Mesenchymal stem cell (in vitro differentiated cells and primary cell): ENCODE measurements at regions not wholly inside any gene's neighbourhood (a gene's known extent, or its start where the extent isn't known, plus 50 kb on each side); places are given as distances from the start of the nearest gene placed in this dataset.
A peak's percentile ranks its signal among the peaks of the same experiment; 100 is the strongest.

Experiments used
- DNase-seq: peaks from one replicate; pipeline ENCODE4 v3.0.0-alpha.2; 2013
- H2AFZ ChIP-seq: one replicate; pipeline ENCODE4 v1.6.1; 2013; ENCODE audit warnings: low read depth, mild to moderate bottlenecking, control low read depth, inconsistent platforms, low read length, moderate library complexity
- H2AK5ac ChIP-seq: 2 replicates; pipeline ENCODE4 v1.6.1; 2013; ENCODE audit warnings: low read length, moderate library complexity, mild to moderate bottlenecking, inconsistent platforms; ENCODE audit not compliant: severe bottlenecking
- H2BK120ac ChIP-seq: one replicate; pipeline ENCODE4 v1.6.1; 2013; ENCODE audit warnings: low read depth, mild to moderate bottlenecking, inconsistent platforms, low read length, moderate library complexity
- H2BK12ac ChIP-seq, 2 experiments: one replicate each; pipeline ENCODE4 v1.6.1; 2013; ENCODE audit warnings: inconsistent platforms in 2 of 2, low read length in 2 of 2, mild to moderate bottlenecking in 2 of 2, moderate library complexity in 2 of 2, control low read depth in 1 of 2
- H2BK15ac ChIP-seq: one replicate; pipeline ENCODE4 v1.6.1; 2013; ENCODE audit warnings: mild to moderate bottlenecking, low read depth, inconsistent platforms; ENCODE audit not compliant: poor library complexity, severe bottlenecking
- H2BK5ac ChIP-seq: 2 replicates; pipeline ENCODE4 v1.6.1; 2013; ENCODE audit warnings: low read depth, mild to moderate bottlenecking, low read length, control low read depth, inconsistent platforms; ENCODE audit not compliant: poor library complexity, severe bottlenecking
- H3K14ac ChIP-seq, 2 experiments: one replicate each; pipeline ENCODE4 v1.6.1; 2013; ENCODE audit warnings: inconsistent platforms in 2 of 2, low read length in 2 of 2, control low read depth in 1 of 2, mild to moderate bottlenecking in 1 of 2, moderate library complexity in 1 of 2
- H3K18ac ChIP-seq, 2 experiments: one replicate each; pipeline ENCODE4 v1.6.1; 2013; ENCODE audit warnings: inconsistent platforms in 2 of 2, low read length in 2 of 2, control low read depth in 1 of 2, low read depth in 1 of 2, mild to moderate bottlenecking in 1 of 2
- H3K23ac ChIP-seq, 2 experiments: one replicate each; pipeline ENCODE4 v1.6.1; 2013; ENCODE audit warnings: inconsistent platforms in 2 of 2, low read length in 2 of 2, mild to moderate bottlenecking in 2 of 2, moderate library complexity in 2 of 2, control low read depth in 1 of 2
- H3K27ac ChIP-seq: 2 replicates; pipeline ENCODE4 v1.5.1; 2013; ENCODE audit warnings: mild to moderate bottlenecking, moderate library complexity, low read length, control low read depth, inconsistent platforms; ENCODE audit not compliant: poor library complexity, severe bottlenecking
- H3K27me3 ChIP-seq, 2 experiments: 2 replicates each; pipeline versions ENCODE4 v1.6.1 to v1.7.0; 2013; ENCODE audit warnings: low read length in 2 of 2, mild to moderate bottlenecking in 2 of 2, moderate library complexity in 2 of 2, control low read depth in 1 of 2, inconsistent platforms in 1 of 2; ENCODE audit not compliant: control insufficient read depth in 1 of 2, insufficient read depth in 1 of 2
- H3K36me3 ChIP-seq, 2 experiments: 2 replicates each; pipeline versions ENCODE4 v1.6.1 to v1.7.0; 2013; ENCODE audit warnings: low read length in 2 of 2, control low read depth in 1 of 2, inconsistent platforms in 1 of 2, low read depth in 1 of 2, mild to moderate bottlenecking in 1 of 2; ENCODE audit not compliant: insufficient read depth in 2 of 2, control insufficient read depth in 1 of 2
- H3K4ac ChIP-seq, 2 experiments: one replicate each; pipeline ENCODE4 v1.6.1; 2013; ENCODE audit warnings: inconsistent platforms in 2 of 2, low read length in 2 of 2, mild to moderate bottlenecking in 2 of 2, moderate library complexity in 2 of 2, control low read depth in 1 of 2, low read depth in 1 of 2
- H3K4me1 ChIP-seq: 2 replicates; pipeline ENCODE4 v1.6.1; 2013; ENCODE audit warnings: low read depth, low read length, control low read depth; ENCODE audit not compliant: control insufficient read depth, insufficient read depth
- H3K4me2 ChIP-seq: 2 replicates; pipeline ENCODE4 v1.6.1; 2013; ENCODE audit warnings: low read length, mild to moderate bottlenecking, inconsistent platforms; ENCODE audit not compliant: poor library complexity, severe bottlenecking
- H3K4me3 ChIP-seq, 2 experiments: 2 replicates each; pipeline versions ENCODE4 v1.5.1 to v1.7.0; 2013; ENCODE audit warnings: low read length in 2 of 2, mild to moderate bottlenecking in 2 of 2, control low read depth in 1 of 2, low read depth in 1 of 2; ENCODE audit not compliant: insufficient read depth in 1 of 2
- H3K79me1 ChIP-seq: replicated peaks from 2 replicates; pipeline ENCODE4 v1.6.1; 2013; ENCODE audit warnings: mild to moderate bottlenecking, control low read depth, low read length, inconsistent platforms; ENCODE audit not compliant: poor library complexity, severe bottlenecking
- H3K9ac ChIP-seq: 2 replicates; pipeline ENCODE4 v1.7.0; 2013; ENCODE audit warnings: mild to moderate bottlenecking, low read length, moderate library complexity
- H3K9me3 ChIP-seq: 2 replicates; pipeline ENCODE4 v1.7.0; 2013; ENCODE audit warnings: mild to moderate bottlenecking, low read length; ENCODE audit not compliant: control insufficient read depth
- H4K8ac ChIP-seq: one replicate; pipeline ENCODE4 v1.6.1; 2013; ENCODE audit warnings: inconsistent platforms, mild to moderate bottlenecking, low read length, moderate library complexity
- H4K91ac ChIP-seq: one replicate; pipeline ENCODE4 v1.6.1; 2013; ENCODE audit warnings: mild to moderate bottlenecking, low read length, inconsistent platforms
- WGBS: methylation state at CpG from one replicate; pipeline ENCODE4 v1.1.7; 2013; ENCODE audit warnings: mixed read lengths; 5-methylcytosine and 5-hydroxymethylcytosine counted together

- H3K4me2 ChIP-seq = no peak overlapping the region
- H3K79me1 ChIP-seq = no peaks in the 10 kb centered on the region
- H4K8ac ChIP-seq = no peak overlapping the region
- H3K4ac ChIP-seq = no peak overlapping the region
- H2BK12ac ChIP-seq = no peak overlapping the region
- H3K27me3 ChIP-seq = no peaks in the 10 kb centered on the region
- no peak overlapping the region for H3K23ac ChIP-seq
- H3K4me3 ChIP-seq = no peak overlapping the region
- no peak overlapping the region for H4K91ac ChIP-seq
- no peak overlapping the region for H3K9ac ChIP-seq
- no CpG with 5 or more reads among the region's 1 CpG for WGBS
- no peaks in the 10 kb centered on the region for H3K36me3 ChIP-seq
- H3K27ac ChIP-seq = no peak overlapping the region
- H3K14ac ChIP-seq = no peak overlapping the region
- peaks cover 2% of the 10 kb centered on the region for H3K4me1 ChIP-seq
- no peaks in the 10 kb centered on the region for H3K9me3 ChIP-seq
- H2AFZ ChIP-seq = no peak overlapping the region
- H3K18ac ChIP-seq = no peak overlapping the region
- H2BK120ac ChIP-seq = no peak overlapping the region
- no peak overlapping the region for H2AK5ac ChIP-seq
- H2BK15ac ChIP-seq = no peak overlapping the region
- DNase-seq = no peak
- no peak overlapping the region for H2BK5ac ChIP-seq
Observed at GRCh38 chr16:72261127-72261526, 89.2 kb upstream of the PMFBP1 start.

GRCh38 chr16:72256398-72257066, 84.6 kb upstream of the PMFBP1 start:
- WGBS = 58% methylated on average over 2 of the region's 2 CpGs
- Histone ChIP-seq H3K4me1 (peaks cover 3% of the 10 kb centered on the region), H2BK5ac (no peak overlapping the region), H3K9me3 (no peaks in the 10 kb centered on the region), H2AK5ac (no peak overlapping the region), H3K23ac (no peak overlapping the region), H3K4me2 (no peak overlapping the region), H3K9ac (peak overlapping the region; percentile 71), H3K18ac (no peak overlapping the region), H3K27ac (peak overlapping the region; percentile 28), H3K27me3 (no peaks in the 10 kb centered on the region), H3K14ac (no peak overlapping the region), H2BK15ac (no peak overlapping the region), H4K8ac (no peak overlapping the region), H2BK12ac (no peak overlapping the region), H2BK120ac (no peak overlapping the region), H4K91ac (no peak overlapping the region), H3K36me3 (no peaks in the 10 kb centered on the region), H3K4me3 (peak overlapping the region in 1 of 2 experiments; percentile 60), H2AFZ (no peak overlapping the region), H3K4ac (no peak overlapping the region), H3K79me1 (no peaks in the 10 kb centered on the region)
- DNase-seq = peak; percentile 58

GRCh38 chr16:72255786-72256185, 83.8 kb upstream of the PMFBP1 start:
- H4K91ac ChIP-seq = no peak overlapping the region
- H2AK5ac ChIP-seq = no peak overlapping the region
- no peak overlapping the region for H2BK12ac ChIP-seq
- H2BK5ac ChIP-seq = no peak overlapping the region
- peaks cover 3% of the 10 kb centered on the region for H3K4me1 ChIP-seq
- no peak overlapping the region for H3K23ac ChIP-seq
- no peak overlapping the region for H3K27ac ChIP-seq
- no peaks in the 10 kb centered on the region for H3K27me3 ChIP-seq
- H3K18ac ChIP-seq = no peak overlapping the region
- peak overlapping the region; percentile 71 for H3K9ac ChIP-seq
- no peak overlapping the region for H4K8ac ChIP-seq
- H2AFZ ChIP-seq = no peak overlapping the region
- H3K9me3 ChIP-seq = no peaks in the 10 kb centered on the region
- no peaks in the 10 kb centered on the region for H3K79me1 ChIP-seq
- DNase-seq = no peak
- no peak overlapping the region for H3K4ac ChIP-seq
- H3K4me3 ChIP-seq = peak overlapping the region in 1 of 2 experiments; percentile 60
- H3K14ac ChIP-seq = no peak overlapping the region
- H3K4me2 ChIP-seq = no peak overlapping the region
- WGBS = no CpG with 5 or more reads among the region's 1 CpG
- no peaks in the 10 kb centered on the region for H3K36me3 ChIP-seq
- H2BK15ac ChIP-seq = no peak overlapping the region
- H2BK120ac ChIP-seq = no peak overlapping the region

GRCh38 chr16:72247821-72248253, 75.9 kb upstream of the PMFBP1 start:
- peak overlapping the region; percentile 72 for H3K9ac ChIP-seq
- DNase-seq = peak; percentile 4
- H3K36me3 ChIP-seq = no peaks in the 10 kb centered on the region
- no peak overlapping the region for H3K4ac ChIP-seq
- no peak overlapping the region for H3K14ac ChIP-seq
- H3K27me3 ChIP-seq = no peaks in the 10 kb centered on the region
- H3K9me3 ChIP-seq = no peaks in the 10 kb centered on the region
- H2BK120ac ChIP-seq = no peak overlapping the region
- no peaks in the 10 kb centered on the region for H3K4me1 ChIP-seq
- no peak overlapping the region for H3K18ac ChIP-seq
- H3K4me3 ChIP-seq = peak overlapping the region in 1 of 2 experiments; percentile 47
- H4K8ac ChIP-seq = no peak overlapping the region
- H3K27ac ChIP-seq = no peak overlapping the region
- no peak overlapping the region for H2AK5ac ChIP-seq
- H3K79me1 ChIP-seq = no peaks in the 10 kb centered on the region
- WGBS = 88% methylated on average over 5 of the region's 5 CpGs
- no peak overlapping the region for H2AFZ ChIP-seq
- H4K91ac ChIP-seq = no peak overlapping the region
- no peak overlapping the region for H3K23ac ChIP-seq
- no peak overlapping the region for H2BK12ac ChIP-seq
- no peak overlapping the region for H2BK5ac ChIP-seq
- H3K4me2 ChIP-seq = no peak overlapping the region
- H2BK15ac ChIP-seq = no peak overlapping the region
